Epithelial cell of proximal tubule (primary cell): ENCODE measurements at regions not wholly inside any gene's neighbourhood (a gene's known extent, or its start where the extent isn't known, plus 50 kb on each side); places are given as distances from the start of the nearest gene placed in this dataset.
"Not testable (repeated sequence)": the region's sequence is repeated elsewhere in the genome, so short reads cannot be mapped to it uniquely, and the experiment has no call there.

Experiments
- DNase-seq: peaks from one replicate; pipeline ENCODE4 v3.0.0-alpha.2; 2011; ENCODE audit warnings: low read depth
- H3K4me3 ChIP-seq: 2 replicates; pipeline ENCODE4 v1.5.1; 2011; ENCODE audit warnings: low read depth, mild to moderate bottlenecking, low read length
- CTCF ChIP-seq: conservative IDR thresholded peaks from 2 replicates; pipeline ENCODE4 v1.5.1; 2012; ENCODE audit warnings: low read depth, mild to moderate bottlenecking, low read length

DNA sequence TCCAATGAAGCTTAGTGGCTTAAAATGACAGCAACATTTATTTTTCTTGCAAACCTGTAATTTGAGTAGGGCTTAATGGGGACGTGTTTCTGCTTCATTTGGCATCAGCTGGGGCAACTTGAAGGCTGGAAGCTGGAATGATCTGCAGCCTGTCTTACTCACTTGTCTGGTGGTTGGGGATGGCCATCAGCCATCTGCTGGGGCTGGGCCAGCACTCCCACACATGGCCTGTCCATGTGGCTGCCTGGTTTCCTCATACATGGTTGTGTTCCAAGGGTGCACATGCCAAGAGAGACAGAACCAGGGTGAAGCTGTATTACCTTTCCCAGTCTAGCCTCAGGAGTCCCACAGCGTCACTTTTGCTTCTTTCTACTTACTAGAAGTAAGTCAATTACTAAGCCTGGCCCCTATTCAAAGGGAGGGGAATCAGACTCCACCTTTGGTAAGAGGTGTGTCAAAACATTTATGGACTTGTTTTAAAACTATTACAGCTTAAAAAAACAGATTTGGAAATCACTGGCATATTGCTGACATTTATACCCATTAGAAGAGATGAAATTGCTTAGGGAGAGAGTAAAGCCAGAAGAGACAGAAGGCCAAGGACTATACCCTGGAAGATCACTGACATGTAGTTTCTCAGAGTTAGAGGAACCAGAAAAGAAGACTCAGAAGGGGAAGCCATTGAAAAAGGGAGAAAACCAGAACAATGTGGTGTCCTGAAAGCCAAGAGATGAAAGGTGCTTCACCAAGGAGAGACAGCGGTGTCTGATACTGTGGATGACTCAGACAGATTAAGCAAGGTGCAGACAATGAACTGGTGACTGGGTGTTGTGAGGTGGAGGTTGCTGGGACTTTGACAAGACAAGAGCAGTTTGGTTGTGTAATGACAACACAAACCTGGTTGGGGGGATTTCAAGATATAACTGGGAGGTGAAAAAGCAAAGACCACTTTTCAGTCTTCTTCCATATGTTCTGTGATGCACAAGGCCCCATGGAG is 345.2 kb downstream of the GJA1 start:
- H3K4me3 ChIP-seq = no peak overlapping the region
- no peak for DNase-seq
- no peak for TF ChIP-seq CTCF

DNA sequence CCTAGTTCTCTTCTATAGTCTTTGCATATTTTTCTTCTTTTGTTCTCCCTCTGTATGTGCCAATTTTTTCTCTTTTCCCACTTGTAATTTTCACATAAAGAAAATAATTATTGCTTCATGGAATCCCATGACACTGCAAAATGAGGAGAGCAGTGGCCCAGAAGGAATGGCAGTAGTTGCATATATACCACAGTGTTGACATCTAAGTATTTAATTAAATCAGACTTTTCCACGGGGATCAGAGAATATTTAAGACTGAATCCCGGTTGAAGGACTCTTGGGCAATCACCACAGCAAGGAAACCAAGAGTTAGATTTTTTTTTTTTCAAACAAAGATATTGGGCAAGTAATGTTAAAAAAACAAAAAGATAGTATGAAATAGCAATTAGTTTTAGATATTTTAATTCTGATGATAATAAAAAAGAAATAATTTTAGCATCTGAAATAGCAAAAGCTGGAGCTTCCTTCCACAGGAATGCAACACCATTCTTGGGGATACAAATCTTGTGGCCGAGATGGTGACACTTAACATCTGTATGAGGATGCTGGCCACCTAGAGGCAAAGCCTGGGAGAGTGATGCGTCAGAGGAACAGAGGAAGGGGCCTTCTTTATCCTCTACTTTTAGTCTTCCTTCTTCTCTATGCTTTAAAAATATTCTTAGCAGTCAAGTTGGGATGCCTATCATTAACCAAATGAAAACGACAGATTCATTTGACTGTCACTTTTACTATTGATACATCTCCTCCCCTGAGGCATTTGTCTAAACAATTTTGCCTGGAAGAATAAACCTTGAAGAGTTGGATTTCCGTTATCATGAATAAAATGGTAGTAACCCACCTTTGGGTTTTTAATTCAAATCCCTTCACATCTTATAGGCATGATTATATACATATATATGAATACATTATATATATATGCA is 356.2 kb downstream of the GJA1 start:
- no peak overlapping the region for H3K4me3 ChIP-seq
- DNase-seq = no peak
- peak; percentile 20 for TF ChIP-seq CTCF

- TF ChIP-seq CTCF = no peak
- no peak overlapping the region for H3K4me3 ChIP-seq
- peak; percentile 67 for DNase-seq
These were observed 359.2 kb downstream of the GJA1 start for GRCh38 chr6:121794630-121795029.

GRCh38 chr6:121797598-121797997 is 362.2 kb downstream of the GJA1 start:
- DNase-seq, H3K4me3 ChIP-seq: not testable (repeated sequence)

GRCh38 chr6:121798126-121798525 is 362.7 kb downstream of the GJA1 start:
- not testable (repeated sequence) for DNase-seq, H3K4me3 ChIP-seq

DNA sequence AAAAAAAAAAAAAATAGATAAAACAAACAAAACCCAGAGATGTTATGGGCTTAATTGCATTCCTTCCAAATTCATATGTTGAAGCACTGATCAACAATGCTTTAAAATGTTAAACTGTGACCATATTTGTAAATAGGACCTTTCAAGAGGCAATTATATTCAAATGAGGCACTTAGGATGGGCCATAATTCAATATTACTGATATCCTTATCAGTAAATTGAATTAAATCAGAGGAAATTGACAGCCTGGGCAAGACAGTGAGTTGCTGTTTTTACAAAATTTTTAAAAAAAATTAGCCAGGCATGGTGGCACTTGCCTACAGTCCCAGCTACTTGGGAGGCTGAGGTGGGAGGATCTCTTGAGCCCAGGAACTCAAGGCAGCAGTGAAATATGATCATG is 364.1 kb downstream of the GJA1 start:
- TF ChIP-seq CTCF = no peak
- no peak overlapping the region for H3K4me3 ChIP-seq
- DNase-seq = no peak

- TF ChIP-seq CTCF = no peak
- H3K4me3 ChIP-seq = no peak overlapping the region
- DNase-seq = no peak
These were observed 364.6 kb downstream of the GJA1 start for GRCh38 chr6:121800047-121800446.
